ENCODE measurements at regions not wholly inside any gene's neighbourhood (a gene's known extent, or its start where the extent isn't known, plus 50 kb on each side); places are given as distances from the start of the nearest gene placed in this dataset.

DNA sequence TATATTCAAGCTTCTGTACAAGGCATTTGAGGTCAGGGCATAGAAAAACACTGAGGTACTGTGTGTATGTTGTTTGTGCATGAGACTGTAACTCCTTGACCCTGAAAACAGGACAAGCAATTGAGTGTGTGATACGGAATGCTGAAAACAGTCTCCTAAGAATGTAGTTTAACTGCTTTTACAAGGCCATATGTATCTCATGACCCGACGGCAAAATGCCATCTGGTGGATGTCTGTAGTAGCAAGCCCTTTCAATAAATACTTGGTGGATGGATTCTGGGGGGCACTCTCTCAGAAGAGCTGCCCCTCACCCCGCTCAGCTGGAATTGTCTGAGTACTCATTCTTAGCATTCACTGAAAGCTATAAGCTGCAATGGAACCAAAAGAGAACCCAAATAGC is 69.3 kb upstream of the EYS start:
- 0 out of 5 replicates have a peak, but pooled peaks of 1 of the 2 experiments have one; percentile 7 for TF ChIP-seq RAD21 (conservative IDR thresholded peaks at IDR 0.05 in 1 of 2, IDR thresholded peaks at IDR 0.05 in 1 of 2)
- no peak for TF ChIP-seq CBX2 (IDR thresholded peaks at IDR 0.05; ENCODE audit: borderline replicate concordance, low read depth)
- Histone ChIP-seq H3K4me1 (no peaks in the 10 kb centered on the region), H3K9me3 (no peaks in the 10 kb centered on the region), H3K27ac (no peak overlapping the region), H3K4me2 (no peak overlapping the region), H3K4me3 (no peak overlapping the region)
- no peak for ATAC-seq
- FAIRE-seq: no peak
- 79% methylated on average over 4 of the region's 4 CpGs for WGBS (ENCODE audit: missing lambda C conversion rate)
- DNase-seq (ENCODE audit: low read depth in 1 of 2, low spot score in 1 of 2): peak in 1 of 2 experiments; percentile 7
- CTCF ChIA-PET: no interaction called here
- POLR2A ChIA-PET: no interaction called here

DNA sequence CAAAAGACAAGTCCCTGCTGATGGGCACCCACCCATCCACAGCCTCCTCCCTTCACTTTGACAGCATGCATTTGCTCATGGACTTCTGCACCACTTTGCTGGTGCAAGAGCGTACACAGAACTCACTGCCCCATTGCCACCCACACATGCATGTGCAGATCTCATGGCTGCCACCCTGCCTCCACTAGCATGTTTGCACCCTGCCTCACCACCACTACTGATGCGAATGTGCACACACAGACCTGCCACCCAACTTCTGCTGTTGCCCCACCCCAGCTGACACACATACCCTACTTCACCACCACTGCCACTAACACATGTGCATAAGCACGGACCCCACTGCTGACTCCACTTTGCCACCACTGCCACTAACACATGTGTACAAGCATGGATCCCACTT is 64.9 kb upstream of the EYS start:
- DNase-seq (ENCODE audit: low read depth in 1 of 2, low spot score in 1 of 2) (no peak), FAIRE-seq (no peak), ATAC-seq (no peak)
- H3K4me1 ChIP-seq: no peaks in the 10 kb centered on the region
- H3K4me3 ChIP-seq: no peak overlapping the region
- ChIA-PET POLR2A (no interaction called here), CTCF (no interaction called here)
- no peak overlapping the region for H3K27ac ChIP-seq
- no peak overlapping the region for H3K4me2 ChIP-seq
- WGBS (ENCODE audit: missing lambda C conversion rate): 86% methylated on average over 2 of the region's 3 CpGs
- no peaks in the 10 kb centered on the region for H3K9me3 ChIP-seq
- no peak for TF ChIP-seq JUN (IDR thresholded peaks at IDR 0.05)
- no peak for TF ChIP-seq NR3C1 (IDR thresholded peaks at IDR 0.05)
- TF ChIP-seq, protein P1, sequence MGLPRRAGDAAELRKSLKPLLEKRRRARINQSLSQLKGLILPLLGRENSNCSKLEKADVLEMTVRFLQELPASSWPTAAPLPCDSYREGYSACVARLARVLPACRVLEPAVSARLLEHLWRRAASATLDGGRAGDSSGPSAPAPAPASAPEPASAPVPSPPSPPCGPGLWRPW (IDR thresholded peaks at IDR 0.05): no peak
- no peak for TF ChIP-seq HDAC2 (IDR thresholded peaks at IDR 0.05)
- TF ChIP-seq JUNB (IDR thresholded peaks at IDR 0.05): no peak
- no peak for TF ChIP-seq HOXB5 (CRISPR knock-in tag; IDR thresholded peaks at IDR 0.05)
- no peak for TF ChIP-seq SMC3 (IDR thresholded peaks at IDR 0.05)
- TF ChIP-seq HOXB13 (CRISPR knock-in tag; IDR thresholded peaks at IDR 0.05; ENCODE audit: low read depth): no peak
- TF ChIP-seq EP300 (IDR thresholded peaks at IDR 0.05): no peak
- TF ChIP-seq CHD2 (IDR thresholded peaks at IDR 0.05; ENCODE audit: low read length, partially characterized antibody): no peak
- no peak for TF ChIP-seq RAD21 (conservative IDR thresholded peaks at IDR 0.05 in 1 of 2, IDR thresholded peaks at IDR 0.05 in 1 of 2)
- TF ChIP-seq FOXS1 (CRISPR knock-in tag; IDR thresholded peaks at IDR 0.05): no peak
- TF ChIP-seq HOXA7 (CRISPR knock-in tag; IDR thresholded peaks at IDR 0.05): no peak
- TF ChIP-seq ZC3H11A (IDR thresholded peaks at IDR 0.05): no peak
- no peak for TF ChIP-seq EHF (CRISPR knock-in tag; IDR thresholded peaks at IDR 0.05)
- TF ChIP-seq SREBF2 (IDR thresholded peaks at IDR 0.05): no peak
- no peak for TF ChIP-seq GATA3 (IDR thresholded peaks at IDR 0.05; ENCODE audit: borderline replicate concordance)
- TF ChIP-seq FOSL2 (IDR thresholded peaks at IDR 0.05): no peak
- TF ChIP-seq FOSL2 (CRISPR knock-in tag; IDR thresholded peaks at IDR 0.05): no peak
- no peak for TF ChIP-seq ESRRA (IDR thresholded peaks at IDR 0.05; ENCODE audit: borderline replicate concordance, low read length)

DNA sequence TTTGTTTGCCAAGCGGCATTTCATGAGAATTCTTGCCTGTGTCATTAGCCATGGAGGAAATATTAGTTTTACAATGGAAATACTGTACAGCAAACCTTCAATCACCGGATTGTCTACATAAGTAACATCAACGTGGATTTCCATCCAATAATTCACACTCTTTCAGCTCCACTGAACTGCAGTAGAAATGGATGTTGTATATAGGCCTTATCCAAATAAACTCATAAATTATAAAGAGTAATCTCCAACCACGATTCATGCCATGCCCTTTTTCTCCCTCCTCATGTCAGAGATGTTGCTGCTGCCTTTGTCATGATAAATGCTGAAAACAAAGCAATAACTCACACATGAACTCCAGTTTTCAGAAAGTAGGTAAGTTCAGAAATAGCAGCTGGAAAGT is 54.9 kb upstream of the EYS start:
- Histone ChIP-seq H3K4me2 (no peak overlapping the region), H3K9me3 (no peaks in the 10 kb centered on the region), H3K4me1 (no peaks in the 10 kb centered on the region), H3K27ac (no peak overlapping the region), H3K4me3 (no peak overlapping the region)
- ATAC-seq: no peak
- no peak for FAIRE-seq
- TF ChIP-seq EP300 (IDR thresholded peaks at IDR 0.05): no peak
- TF ChIP-seq CHD2 (IDR thresholded peaks at IDR 0.05; ENCODE audit: low read length, partially characterized antibody): no peak
- no peak for TF ChIP-seq PHF8 (IDR thresholded peaks at IDR 0.05; ENCODE audit: borderline replicate concordance, low read depth)
- TF ChIP-seq KDM1A (IDR thresholded peaks at IDR 0.05; ENCODE audit: low read depth): no peak
- CTCF ChIA-PET: no interaction called here
- POLR2A ChIA-PET: no interaction called here
- DNase-seq (ENCODE audit: low read depth in 1 of 2, low spot score in 1 of 2): no peak
- WGBS (ENCODE audit: missing lambda C conversion rate): 63% methylated on average over 4 of the region's 4 CpGs

DNA sequence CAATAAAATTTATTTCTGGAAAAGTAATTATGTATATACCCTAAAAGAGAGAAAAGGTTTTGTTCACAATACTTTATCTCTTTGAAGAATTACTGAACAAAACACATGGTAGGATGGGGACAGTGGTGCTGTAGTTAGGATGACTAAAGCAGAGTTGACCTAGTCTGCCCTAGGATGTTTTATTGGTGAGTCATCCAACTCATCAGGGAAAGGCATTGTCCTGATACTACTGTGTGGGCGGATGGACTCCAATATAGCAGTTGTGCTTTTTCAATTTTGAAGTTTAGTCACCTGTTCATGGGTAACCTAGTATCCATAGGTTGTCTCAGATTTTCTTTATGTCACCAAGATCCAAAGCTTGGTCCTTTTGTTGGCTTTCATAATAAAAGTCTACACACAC is 53.3 kb upstream of the EYS start:
- peak in 1 of 2 experiments; percentile 43; a peak in 1 of 6 replicates for ATAC-seq
- Histone ChIP-seq H3K9me3 (no peaks in the 10 kb centered on the region), H3K4me3 (no peak overlapping the region), H3K4me2 (no peak overlapping the region), H3K27ac (no peak overlapping the region), H3K4me1 (no peaks in the 10 kb centered on the region)
- peak; percentile 7 to 34 for DNase-seq (ENCODE audit: low read depth in 1 of 2, low spot score in 1 of 2)
- ChIA-PET CTCF (no interaction called here), POLR2A (no interaction called here)
- FAIRE-seq: no peak
- 56% methylated on average over 1 of the region's 1 CpG for WGBS (ENCODE audit: missing lambda C conversion rate)
- TF ChIP-seq FOSL2 (IDR thresholded peaks at IDR 0.05) (no peak), FOSL2 (CRISPR knock-in tag; IDR thresholded peaks at IDR 0.05) (peak; percentile 46), BHLHE40 (IDR thresholded peaks at IDR 0.05; ENCODE audit: low read depth, low read length) (no peak)
- TF ChIP-seq, protein P2, sequence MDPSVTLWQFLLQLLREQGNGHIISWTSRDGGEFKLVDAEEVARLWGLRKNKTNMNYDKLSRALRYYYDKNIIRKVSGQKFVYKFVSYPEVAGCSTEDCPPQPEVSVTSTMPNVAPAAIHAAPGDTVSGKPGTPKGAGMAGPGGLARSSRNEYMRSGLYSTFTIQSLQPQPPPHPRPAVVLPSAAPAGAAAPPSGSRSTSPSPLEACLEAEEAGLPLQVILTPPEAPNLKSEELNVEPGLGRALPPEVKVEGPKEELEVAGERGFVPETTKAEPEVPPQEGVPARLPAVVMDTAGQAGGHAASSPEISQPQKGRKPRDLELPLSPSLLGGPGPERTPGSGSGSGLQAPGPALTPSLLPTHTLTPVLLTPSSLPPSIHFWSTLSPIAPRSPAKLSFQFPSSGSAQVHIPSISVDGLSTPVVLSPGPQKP (IDR thresholded peaks at IDR 0.05; ENCODE audit: low read depth, low read length): no peak
- TF ChIP-seq, protein P3, sequence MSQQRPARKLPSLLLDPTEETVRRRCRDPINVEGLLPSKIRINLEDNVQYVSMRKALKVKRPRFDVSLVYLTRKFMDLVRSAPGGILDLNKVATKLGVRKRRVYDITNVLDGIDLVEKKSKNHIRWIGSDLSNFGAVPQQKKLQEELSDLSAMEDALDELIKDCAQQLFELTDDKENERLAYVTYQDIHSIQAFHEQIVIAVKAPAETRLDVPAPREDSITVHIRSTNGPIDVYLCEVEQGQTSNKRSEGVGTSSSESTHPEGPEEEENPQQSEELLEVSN (IDR thresholded peaks at IDR 0.05; ENCODE audit: borderline replicate concordance, low read depth): no peak

Data from A549 (cell line).